ENCODE measurements at regions not wholly inside any gene's neighbourhood (a gene's known extent, or its start where the extent isn't known, plus 50 kb on each side); places are given as distances from the start of the nearest gene placed in this dataset.

GRCh38 chr2:145855142-145855541, 1335.2 kb upstream of the ZEB2 start:
- TF ChIP-seq ZBTB33 (IDR thresholded peaks at IDR 0.05; ENCODE audit: extremely low read depth, insufficient replicate concordance, low read length): no peak
- no peak for TF ChIP-seq CTCF (IDR thresholded peaks at IDR 0.05 in 2 of 3, conservative IDR thresholded peaks at IDR 0.05 in 1 of 3; ENCODE audit: borderline replicate concordance in 1 of 3, insufficient read depth in 1 of 3, low read depth in 2 of 3, low read length in 2 of 3)
- no peak for TF ChIP-seq POLR2AphosphoS5 (IDR thresholded peaks at IDR 0.05; ENCODE audit: low read depth, low read length)
- no peak for TF ChIP-seq SIN3A (IDR thresholded peaks at IDR 0.05; ENCODE audit: low read depth)
- TF ChIP-seq ZFX (IDR thresholded peaks at IDR 0.05): no peak
